ENCODE measurements at regions not wholly inside any gene's neighbourhood (a gene's known extent, or its start where the extent isn't known, plus 50 kb on each side); places are given as distances from the start of the nearest gene placed in this dataset.

GRCh38 chr4:138858419-138858818, 157.2 kb upstream of the NOCT start:
- no peak for TF ChIP-seq POLR2A (IDR thresholded peaks at IDR 0.05)
- TF ChIP-seq CTCF (IDR thresholded peaks at IDR 0.05), result no peak
- no peak for TF ChIP-seq EP300 (IDR thresholded peaks at IDR 0.05; ENCODE audit: low read depth)
- no peak for TF ChIP-seq POLR2AphosphoS5 (IDR thresholded peaks at IDR 0.05)
